SKM-1 treated with dmso at 0.1 percent for 144 hours (cell line): ENCODE measurements at regions not wholly inside any gene's neighbourhood (a gene's known extent, or its start where the extent isn't known, plus 50 kb on each side); places are given as distances from the start of the nearest gene placed in this dataset.

Source experiments
- DNase-seq: peaks from one replicate; lab custom pipeline; 2025; ENCODE audit not compliant: unreplicated experiment; lab: John Stamatoyannopoulos, UW

DNA sequence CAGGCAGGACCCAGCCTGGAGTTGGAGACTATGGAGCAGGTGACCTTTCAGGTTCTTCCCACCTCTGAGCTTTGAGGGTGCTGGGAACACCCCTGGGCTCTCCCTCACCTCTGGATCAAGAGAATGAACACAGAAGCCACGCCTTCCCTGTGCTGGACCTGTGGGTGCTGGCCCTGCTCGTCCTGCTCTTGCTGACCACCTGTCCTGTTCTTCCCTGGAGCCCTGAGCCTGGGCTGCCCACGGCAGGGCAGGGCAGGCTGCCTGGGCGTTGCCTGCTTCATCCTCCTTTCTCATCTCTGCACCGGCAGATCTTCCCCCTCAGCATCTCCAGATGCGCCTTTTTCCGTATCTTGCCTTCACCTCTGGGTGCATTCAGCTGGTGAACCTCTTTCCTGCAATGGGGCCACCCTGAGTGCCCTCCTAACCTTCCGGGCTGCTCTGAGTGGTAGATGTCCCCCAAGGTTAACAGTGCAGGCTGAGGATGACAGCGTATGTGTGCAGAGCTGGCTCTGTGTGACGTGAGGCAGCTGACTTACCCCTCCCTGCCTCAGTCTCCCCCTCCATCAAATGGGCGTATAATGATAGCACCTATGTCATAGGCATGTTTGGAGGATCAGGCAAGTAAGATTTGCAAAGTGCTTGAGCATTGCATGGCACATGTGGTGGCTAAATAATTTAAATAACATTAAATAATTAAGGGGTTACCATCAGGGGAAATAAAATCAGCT, 225.8 kb upstream of the CIBAR2 start:
- DNase-seq: no peak

DNA sequence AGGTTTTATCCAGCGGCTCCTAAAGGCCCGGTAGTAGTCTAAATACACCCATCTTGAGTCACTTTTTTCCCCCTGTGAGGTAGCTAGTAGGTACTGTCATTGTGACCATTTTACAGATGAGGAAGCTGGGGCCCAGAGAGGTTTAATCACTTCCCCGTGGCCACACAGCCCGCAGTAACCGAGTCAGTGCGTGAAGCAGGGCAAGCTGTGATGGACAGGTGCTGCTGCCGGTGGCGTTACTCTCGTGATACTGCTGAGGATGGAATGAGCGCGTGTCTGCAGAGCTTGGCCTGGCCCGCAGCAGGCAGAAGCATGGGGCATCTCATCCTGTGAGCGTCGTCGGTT, 226.3 kb upstream of the CIBAR2 start:
- no peak for DNase-seq

GRCh38 chr16:85338989-85339685, 226.9 kb upstream of the CIBAR2 start:
- DNase-seq: no peak

GRCh38 chr16:85341972-85342695, 229.9 kb upstream of the CIBAR2 start:
- DNase-seq: no peak

GRCh38 chr16:85344502-85345128, 232.3 kb upstream of the CIBAR2 start:
- DNase-seq: no peak

GRCh38 chr16:85345129-85345639, 232.9 kb upstream of the CIBAR2 start:
- no peak for DNase-seq

- no peak for DNase-seq
These were observed 234.3 kb upstream of the CIBAR2 start for GRCh38 chr16:85346404-85347212.

- DNase-seq: no peak
These were observed 234.9 kb upstream of the CIBAR2 start for GRCh38 chr16:85347213-85347591.

DNA sequence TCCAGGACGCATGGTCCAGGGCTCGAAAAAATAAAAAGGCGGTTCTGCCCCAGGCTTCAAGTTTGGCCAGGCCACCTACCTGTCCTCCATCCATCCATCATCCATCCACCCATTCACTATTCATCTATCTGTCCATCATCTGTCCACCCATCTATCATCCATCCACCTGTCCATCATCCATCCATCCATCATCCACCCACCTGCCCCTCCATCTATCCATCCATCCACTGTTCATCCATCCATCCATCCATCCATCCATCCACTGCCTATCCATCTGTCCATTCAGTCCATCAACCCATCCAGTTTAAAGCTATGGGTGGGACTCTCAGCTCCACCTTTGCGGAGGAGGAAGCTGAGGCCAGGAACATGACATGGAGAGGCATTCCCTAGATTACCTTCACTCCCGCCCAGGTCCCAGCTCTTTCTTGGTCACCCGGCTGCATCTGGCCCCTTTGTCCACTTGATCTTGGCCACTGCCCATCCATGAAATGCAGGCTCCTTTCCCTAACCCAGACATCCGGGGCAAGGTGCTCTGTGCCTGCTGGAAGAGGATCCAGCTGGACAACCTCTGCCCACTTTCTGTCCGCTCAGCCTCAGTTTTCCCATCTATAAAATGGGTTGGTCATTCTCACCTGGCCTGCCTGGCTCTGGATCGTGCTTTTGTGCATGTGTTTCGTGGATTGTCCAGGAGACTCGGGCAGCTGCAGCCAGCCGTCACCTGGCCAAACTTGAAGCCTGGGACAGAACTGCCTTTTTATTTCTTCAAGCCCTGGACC, 236.0 kb upstream of the CIBAR2 start:
- no peak for DNase-seq

DNA sequence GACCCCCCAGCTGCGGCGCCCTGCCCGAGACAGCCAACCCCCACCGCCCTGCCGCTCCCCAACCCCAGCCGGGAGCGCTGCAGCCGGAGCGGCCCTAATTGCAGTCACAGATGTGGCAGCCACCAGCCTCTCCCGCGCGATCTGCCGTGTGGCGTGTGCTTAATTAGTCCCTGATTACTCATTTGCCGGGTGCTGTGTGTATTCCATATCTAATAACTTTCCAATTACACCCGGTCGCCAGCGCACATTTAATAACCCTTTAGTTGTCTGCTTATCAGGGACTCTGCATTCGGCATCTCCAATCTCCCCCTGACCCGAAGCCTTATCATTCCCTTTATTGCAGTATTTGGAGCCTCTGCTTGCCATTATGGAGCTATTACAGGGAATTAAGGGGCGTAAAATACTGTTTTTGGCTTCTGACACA, 236.7 kb upstream of the CIBAR2 start:
- no peak for DNase-seq

DNA sequence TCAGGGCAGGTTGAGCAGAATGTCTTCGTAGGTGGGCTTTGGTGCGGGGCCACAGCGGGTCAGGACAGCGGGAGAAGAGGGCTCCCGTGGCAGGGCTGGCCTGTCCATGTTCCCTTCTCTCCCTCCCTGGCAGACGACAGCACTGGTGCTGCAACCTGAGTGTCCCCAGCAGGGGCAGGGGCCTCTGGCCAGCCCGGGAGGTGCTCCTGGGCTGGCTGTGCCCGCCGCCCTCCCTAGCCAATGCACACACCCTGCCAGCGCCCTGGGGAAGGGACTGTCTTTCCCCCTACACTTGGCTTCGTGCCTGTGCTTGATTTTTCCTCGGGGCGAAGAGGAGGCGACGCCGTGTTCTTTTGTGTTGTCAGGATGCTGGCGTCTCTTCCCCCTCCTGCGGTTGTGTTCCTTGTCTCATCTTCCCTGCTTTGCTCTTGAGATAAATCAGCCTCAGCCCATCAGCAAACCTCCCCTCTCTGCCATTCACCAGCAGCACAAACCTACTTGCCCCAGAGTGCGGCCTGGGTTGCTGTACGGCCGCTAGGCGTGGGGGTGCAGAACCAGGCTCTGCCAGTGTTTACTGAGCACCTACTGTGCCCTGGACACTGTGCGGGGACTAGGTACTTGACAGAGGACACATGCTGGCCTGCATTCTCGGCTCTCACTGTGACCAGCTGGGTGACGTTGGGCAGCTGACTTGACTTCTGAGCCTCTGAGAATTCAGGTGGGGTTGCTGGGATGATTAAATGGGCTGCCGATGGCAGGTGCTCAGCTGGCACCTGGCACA, 237.3 kb upstream of the CIBAR2 start:
- DNase-seq: no peak

DNA sequence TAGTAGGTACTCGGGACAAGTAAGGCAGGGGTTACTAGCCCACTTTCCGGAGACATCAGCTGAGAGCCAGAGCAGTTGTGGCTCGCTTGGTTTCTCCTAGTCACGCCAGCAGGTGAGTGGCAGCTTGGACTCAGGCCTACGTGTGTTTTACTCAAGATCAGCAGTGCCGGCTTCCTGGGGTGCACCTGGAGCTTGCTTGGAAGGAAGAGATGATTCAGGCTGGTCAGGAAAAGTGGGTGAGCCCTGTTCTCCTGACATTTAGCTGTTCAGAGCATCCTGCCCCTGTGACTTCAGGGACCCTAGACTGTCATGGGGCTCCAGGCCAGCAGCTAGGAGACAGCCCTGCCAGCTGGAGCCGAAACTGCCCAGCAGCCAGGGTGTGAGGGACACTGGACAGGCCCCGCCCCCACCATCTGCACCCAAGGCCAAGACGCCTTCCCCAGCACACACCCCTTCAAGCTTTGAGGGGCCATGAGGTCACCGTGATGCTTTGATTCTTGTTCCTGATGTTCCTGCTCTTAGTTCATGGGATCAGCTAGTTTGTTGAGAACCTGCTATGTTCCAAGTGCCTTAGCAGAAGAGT, 238.0 kb upstream of the CIBAR2 start:
- no peak for DNase-seq

- no peak for DNase-seq
These were observed 238.7 kb upstream of the CIBAR2 start for GRCh38 chr16:85350973-85351372.

DNA sequence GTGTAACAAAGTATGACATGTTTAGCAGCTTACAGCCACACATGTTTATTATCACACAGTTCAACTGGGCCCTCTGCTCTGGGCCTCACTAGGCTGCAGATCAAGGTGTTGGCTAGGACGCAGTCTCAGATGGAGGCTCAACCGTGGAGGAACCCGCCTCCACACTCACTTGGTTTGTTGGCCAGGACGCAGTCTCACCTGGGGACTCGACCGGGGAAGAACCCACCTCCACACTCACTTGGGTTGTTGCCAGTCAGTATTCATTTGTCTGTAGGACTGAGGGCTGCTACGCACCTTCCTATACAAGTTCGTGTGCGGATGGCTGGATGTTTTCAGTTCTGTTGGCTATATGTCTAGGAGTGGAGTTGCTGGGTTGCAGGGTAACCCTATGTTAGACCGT, 240.7 kb upstream of the CIBAR2 start:
- no peak for DNase-seq

GRCh38 chr16:85353839-85354685, 241.8 kb upstream of the CIBAR2 start:
- DNase-seq: no peak

GRCh38 chr16:85354686-85355514, 242.6 kb upstream of the CIBAR2 start:
- DNase-seq: no peak

GRCh38 chr16:85355515-85355837, 243.2 kb upstream of the CIBAR2 start:
- no peak for DNase-seq
